Stimulated activated naive CD8-positive, alpha-beta T cell treated with anti-CD3 and anti-CD28 coated beads, Interleukin-15, Interleukin-2, amounts not matched to agents 100 ng/mL and 50 ng/mL, for 24 hours (primary cell): ENCODE measurements at regions not wholly inside any gene's neighbourhood (a gene's known extent, or its start where the extent isn't known, plus 50 kb on each side); places are given as distances from the start of the nearest gene placed in this dataset.

Experiments used
- H3K27ac Mint-ChIP-seq: one replicate; pipeline ENCODE4 v1.8.0; 2021; ENCODE audit warnings: mild to moderate bottlenecking, mixed read lengths
- H3K27me3 Mint-ChIP-seq: one replicate; pipeline ENCODE4 v1.8.0; 2021; ENCODE audit warnings: mixed read lengths
- H3K36me3 Mint-ChIP-seq: one replicate; pipeline ENCODE4 v1.8.0; 2021; ENCODE audit warnings: low read depth, mixed read lengths
- H3K4me1 Mint-ChIP-seq: one replicate; pipeline ENCODE4 v1.8.0; 2021; ENCODE audit warnings: low read depth, mixed read lengths
- H3K4me3 Mint-ChIP-seq: one replicate; pipeline ENCODE4 v1.8.0; 2021; ENCODE audit warnings: mild to moderate bottlenecking, mixed read lengths
- H3K9me3 Mint-ChIP-seq: one replicate; pipeline ENCODE4 v1.8.0; 2021; ENCODE audit warnings: mixed read lengths

- Mint-ChIP-seq H3K4me3 (no peak overlapping the region), H3K36me3 (no peaks in the 10 kb centered on the region), H3K27ac (no peak overlapping the region), H3K27me3 (peaks cover 58% of the 10 kb centered on the region), H3K4me1 (no peaks in the 10 kb centered on the region), H3K9me3 (peaks cover 16% of the 10 kb centered on the region)
Observed at GRCh38 chr2:196587056-196587455, 52.5 kb upstream of the CCDC150 start.

- no peak overlapping the region for H3K4me3 Mint-ChIP-seq
- no peak overlapping the region for H3K27ac Mint-ChIP-seq
- H3K4me1 Mint-ChIP-seq = no peaks in the 10 kb centered on the region
- H3K27me3 Mint-ChIP-seq = peaks cover 59% of the 10 kb centered on the region
- H3K36me3 Mint-ChIP-seq = no peaks in the 10 kb centered on the region
- H3K9me3 Mint-ChIP-seq = peaks cover 16% of the 10 kb centered on the region
Observed at GRCh38 chr2:196587739-196588138, 51.8 kb upstream of the CCDC150 start.

GRCh38 chr2:196589419-196589818 lies 50.1 kb upstream of the CCDC150 start:
- no peaks in the 10 kb centered on the region for H3K36me3 Mint-ChIP-seq
- peaks cover 3% of the 10 kb centered on the region for H3K4me1 Mint-ChIP-seq
- peaks cover 63% of the 10 kb centered on the region for H3K27me3 Mint-ChIP-seq
- H3K27ac Mint-ChIP-seq = no peak overlapping the region
- H3K9me3 Mint-ChIP-seq = peaks cover 16% of the 10 kb centered on the region
- H3K4me3 Mint-ChIP-seq = no peak overlapping the region
